T-helper 1 cell (primary cell): ENCODE measurements at regions not wholly inside any gene's neighbourhood (a gene's known extent, or its start where the extent isn't known, plus 50 kb on each side); places are given as distances from the start of the nearest gene placed in this dataset.

Source experiments
- DNase-seq, 5 donors: peaks; one replicate each; pipeline ENCODE4 v3.0.0-alpha.2; 2012 to 2020

DNA sequence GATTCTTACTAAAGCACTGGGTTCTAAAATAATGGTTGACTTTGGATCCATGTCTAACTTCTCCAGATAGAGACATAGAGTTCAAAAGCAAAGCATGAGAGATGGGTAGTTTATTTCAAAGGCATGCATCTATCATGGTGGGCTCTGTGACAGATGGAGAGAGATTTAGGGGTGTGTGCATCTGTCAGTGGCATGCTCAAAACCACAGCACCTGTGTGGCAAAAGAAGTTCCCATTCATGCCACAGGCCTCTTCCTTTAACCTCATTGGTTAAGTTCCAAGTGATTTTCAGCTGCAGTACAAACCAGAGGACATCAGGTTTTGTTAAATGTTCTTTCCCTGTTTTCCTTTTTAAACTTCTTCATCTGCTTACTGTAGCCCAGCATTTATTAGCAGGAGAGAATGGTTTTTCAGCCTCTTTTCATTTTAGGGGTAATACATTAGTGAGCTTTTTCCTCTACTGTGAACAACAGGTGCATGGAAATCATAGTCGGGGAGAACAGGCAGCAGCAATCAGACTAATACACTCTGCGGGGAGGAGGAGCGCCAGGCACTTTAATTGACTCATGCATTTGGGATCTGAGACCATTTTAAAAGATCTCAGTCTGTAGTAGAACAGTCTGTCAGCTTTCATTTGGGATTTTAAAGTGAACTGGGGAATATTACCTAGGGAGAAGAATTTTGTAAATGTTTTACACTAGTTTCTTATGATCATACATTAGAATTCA, 52.4 kb upstream of the UPP2 start:
- no peak for DNase-seq

DNA sequence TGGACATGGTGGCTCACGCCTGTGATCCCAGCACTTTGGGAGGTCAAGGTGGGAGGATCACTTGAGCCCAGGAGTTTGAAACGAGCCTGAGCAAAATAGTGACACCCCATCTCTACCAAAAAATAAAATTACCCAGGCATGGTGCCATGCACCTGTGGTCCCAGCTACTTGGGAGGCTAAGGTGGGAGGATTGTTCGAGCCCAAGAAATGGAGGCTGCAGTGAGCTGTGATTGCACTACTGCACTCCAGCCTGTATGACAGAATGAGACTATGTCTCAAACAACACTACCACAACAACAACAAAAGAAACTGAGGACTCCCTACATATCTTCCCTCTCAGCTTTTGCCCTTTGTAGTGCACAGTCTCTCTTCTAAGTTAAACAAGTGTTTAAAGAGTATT, 53.3 kb upstream of the UPP2 start:
- no peak for DNase-seq

GRCh38 chr2:158047156-158047611, 54.5 kb upstream of the UPP2 start:
- DNase-seq = no peak

DNA sequence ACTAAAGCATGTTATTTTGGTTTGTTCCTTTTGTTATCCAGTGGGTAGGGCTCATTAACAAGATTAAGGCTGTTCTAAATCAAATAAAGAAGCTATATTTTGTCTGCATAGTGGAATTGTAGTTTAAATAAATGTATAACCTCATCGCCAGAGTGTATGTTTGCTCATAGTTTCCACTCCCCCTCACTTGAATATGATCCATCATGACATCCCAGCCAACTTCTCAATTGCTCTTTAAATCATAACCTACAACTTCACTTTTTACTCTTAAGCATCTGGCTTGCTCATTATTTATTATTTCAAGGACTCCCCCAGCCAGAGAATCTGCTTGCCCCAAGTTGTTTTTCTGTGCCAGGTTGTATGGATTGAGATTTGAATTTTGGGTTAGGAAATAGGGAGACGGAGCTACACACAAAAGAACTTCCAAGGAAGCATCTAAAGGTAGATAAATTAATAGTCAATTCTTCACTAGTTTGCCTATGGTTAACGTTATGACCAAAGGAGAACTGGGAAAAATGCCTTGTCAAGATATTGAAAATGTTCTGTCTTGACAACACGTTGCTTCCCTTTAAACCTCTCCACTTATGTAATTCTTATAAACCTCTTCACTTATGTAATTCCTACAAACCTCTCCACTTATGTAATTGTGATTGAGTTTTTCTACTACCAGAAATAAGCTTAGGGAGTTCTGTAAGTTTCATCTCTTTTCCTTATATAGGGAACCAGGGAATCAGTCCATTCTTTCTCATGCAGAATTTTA, 55.4 kb upstream of the UPP2 start:
- no peak for DNase-seq

DNA sequence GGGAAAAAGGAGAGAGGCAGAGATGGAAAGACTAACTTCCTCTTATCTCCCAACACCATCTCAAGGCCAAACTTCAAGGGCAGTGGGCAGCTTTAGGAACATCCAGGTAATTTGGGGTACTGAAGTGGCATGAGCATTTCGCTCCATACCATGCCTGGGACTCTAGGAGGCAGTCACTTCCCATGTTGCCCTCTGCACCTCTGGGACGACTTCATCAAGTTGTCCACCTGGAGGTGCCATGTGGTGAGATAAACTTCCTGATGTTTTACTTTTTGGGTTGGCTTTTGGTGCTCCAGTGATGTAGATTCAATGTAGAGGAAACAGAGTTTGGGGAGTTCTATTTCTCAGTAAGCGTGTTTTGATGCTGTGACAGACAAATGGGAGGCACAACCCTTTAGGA, 56.3 kb upstream of the UPP2 start:
- no peak for DNase-seq

DNA sequence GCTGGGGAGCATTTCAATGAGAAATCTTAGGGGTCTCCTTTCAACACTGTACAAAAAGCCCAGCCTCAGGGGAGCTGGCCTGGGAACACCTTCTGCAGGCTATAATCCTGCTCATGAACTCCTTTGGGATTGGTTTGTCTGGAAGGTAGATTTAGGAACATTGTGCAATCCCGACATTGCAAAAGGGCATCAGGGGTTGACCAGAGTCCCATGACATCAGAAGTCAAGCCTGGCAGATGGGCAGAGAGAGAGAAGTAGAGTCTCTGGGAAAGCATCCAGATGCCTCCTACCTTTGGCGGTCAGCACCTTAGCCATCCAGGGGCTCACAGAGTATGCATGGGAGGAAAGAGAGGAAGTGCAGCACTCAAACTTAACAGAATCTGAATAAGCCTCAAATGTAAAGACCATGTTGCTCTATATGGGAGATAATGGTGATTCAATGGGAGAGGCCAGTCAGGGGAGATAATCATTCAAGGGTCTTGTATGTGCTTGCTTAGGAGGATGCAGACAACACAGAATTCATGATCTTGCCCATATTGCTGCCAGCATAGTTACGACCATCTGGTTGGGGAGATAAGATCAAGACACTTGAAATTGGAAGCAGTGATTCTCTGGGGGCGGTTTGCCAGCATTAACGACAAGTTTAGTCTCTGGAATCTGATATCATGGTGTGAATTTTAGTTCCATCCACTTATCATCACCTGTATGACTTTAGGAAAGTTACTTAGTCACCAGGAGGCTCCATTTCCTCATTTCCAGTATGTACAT, 58.3 kb upstream of the UPP2 start:
- DNase-seq = no peak

DNA sequence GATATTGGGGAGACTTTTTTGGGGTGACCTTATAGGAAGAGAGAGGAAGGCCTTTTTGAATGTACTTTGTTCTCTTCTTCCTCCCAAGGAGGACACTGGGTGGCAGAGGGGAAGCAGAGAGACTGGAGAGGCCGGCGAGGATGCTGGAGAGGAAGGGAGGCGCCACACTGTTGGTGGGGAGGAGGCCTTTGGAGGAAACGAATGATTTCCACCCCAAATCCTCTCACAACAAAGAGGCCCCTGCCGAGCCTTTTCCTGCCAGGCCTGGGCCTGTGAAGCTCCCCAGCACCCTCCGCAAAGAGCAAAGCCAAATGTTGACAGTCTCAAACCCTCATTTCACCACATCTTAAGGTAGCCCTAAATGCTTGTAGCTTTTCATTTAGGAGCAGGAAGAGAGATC, 59.0 kb upstream of the UPP2 start:
- DNase-seq = no peak

DNA sequence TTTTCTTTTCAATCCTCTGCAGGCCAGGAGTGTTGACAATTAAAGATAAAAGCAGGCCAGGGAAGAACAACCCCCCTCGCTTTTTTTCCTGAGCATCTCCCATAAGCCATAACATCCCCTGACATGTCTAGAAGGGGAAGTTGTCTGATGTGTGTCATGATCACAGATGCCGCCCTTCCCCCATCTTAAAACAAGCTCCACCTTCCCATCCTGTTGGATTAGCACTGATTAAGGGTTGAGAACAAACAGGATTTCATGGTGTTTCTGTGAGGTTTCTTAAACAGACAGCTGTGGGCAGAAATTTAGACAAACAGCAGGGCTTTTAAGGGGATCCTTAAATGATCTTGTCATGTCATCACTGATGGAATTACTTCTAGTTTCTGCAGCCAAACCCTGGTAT, 59.4 kb upstream of the UPP2 start:
- DNase-seq = no peak

DNA sequence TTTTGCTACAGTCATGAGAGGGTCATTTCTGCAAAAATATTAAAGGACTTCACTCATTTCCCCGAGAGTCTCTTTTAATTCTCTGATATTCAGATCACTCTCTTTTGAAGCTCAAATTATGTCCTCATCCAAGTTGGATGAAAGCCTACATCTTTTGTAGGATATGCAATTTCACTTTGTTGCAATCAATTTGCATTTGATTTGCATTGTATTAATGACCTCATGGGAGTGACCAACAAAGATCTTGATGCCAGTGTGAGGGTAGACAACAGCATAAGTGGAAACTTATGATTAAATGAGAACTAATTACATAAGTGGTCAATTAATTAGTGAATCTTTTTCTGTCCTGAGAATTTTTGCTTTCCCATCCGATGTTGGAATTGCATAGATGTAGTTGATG, 60.3 kb upstream of the UPP2 start:
- DNase-seq = no peak

DNA sequence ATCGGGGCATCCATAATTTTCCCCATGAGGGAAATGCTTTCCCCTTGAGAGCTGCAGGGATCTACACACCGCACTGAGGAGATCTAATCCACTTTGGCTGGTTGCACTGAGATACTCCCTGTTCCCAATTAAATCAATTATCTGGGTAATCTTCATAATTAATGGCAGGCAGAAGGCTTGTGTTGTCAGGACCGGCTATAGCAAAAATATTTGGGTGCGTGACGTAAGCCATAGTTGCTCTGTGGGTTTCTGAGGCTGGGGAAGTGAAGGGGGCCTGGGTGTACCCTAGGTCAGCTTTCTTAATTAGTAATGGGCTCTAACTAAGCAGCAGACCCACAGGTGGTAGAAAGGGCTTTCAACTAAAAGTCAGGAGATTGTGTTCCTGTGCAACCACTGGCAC, 62.8 kb upstream of the UPP2 start:
- no peak for DNase-seq

- DNase-seq = peak in 1 of 5 donors; percentile 20
Measured at GRCh38 chr2:158034198-158034866, 67.3 kb upstream of the UPP2 start.

- no peak for DNase-seq
Measured at GRCh38 chr2:158031371-158031770, 70.3 kb upstream of the UPP2 start.

- no peak for DNase-seq
Measured at GRCh38 chr2:158025255-158025996, 76.2 kb upstream of the UPP2 start.

DNA sequence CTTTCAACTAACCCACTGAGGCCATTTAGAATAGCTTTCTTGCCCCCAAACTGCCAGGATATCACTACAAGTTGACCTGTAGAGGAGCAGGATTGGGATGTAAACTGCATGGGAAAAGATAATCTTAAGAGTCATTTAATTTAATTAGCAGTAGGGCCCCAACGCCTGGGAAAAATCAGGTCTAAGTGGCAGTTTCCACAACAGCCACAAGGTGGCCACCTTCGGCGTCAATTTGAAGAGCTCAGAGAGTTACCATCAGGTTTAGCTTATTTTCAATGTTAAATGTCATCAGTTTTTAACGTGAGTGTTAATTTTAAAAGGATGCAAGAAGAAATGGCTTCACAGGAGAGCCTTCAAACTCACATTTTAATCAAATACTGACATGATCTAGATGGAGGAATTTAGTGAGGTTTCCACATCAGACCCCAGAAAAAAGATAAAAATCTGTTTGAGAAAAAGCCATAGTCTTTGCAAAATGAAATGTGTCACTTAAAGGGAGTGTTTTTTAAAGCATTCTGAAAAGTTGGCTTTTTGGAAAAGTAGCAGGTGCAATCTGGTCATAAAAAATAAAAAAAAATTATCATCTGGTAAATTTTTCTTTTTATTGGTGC, 77.3 kb upstream of the UPP2 start:
- DNase-seq = peak in 4 of 5 donors; percentile 14 to 40 (median 33)

- no peak for DNase-seq
Measured at GRCh38 chr2:158022888-158023287, 78.8 kb upstream of the UPP2 start.

- DNase-seq = no peak
Measured at GRCh38 chr2:158021226-158021625, 80.5 kb upstream of the UPP2 start.

DNA sequence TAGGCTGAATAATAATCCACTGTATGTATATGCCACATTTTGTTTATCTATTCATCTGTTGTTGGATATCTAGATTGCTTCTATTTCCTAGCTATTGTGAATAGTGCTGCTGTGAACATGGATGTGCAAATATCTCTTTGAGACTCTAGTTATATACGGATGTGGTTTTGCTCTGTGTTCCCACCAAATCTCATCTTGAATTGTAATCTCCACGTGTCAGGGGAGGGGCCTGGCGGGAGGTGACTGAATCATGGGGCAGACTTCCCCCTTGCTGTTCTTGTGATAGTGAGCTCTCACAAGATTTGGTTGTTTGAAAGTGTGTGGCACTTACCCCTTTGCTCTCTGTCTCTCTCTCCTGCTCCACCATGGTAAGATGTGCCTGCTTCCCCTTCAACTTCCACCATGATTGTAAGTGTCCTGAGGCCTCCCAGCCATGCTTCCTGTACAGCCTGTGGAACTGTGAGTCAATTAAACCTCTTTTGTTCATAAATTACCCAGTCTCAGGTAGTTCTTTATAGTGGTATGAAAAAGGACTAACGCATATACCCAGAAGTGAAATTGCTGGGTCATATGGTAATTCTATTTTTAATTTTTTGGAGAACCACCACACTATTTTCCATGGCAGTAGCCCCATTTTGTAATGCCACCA, 86.1 kb upstream of the UPP2 start:
- DNase-seq = peak in 1 of 5 donors; percentile 12

DNA sequence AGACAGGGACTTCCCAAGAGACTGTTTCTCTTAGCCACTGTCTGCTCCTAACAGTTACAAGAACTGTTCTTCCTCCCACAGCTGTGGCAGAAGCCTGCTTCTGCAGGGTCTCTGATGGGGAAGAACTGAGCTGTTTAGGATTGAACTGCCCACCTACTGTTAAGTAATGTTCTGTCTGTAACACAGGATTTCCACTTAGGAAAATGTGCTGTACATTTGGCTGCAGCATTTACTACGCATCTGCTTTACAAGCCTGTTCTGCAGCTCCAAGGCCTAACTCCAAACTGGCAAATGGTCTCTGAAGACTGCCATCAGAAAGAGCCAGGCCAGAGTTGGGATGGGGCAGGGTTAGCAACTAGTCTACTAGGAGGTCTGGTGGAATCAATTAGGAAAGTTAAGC, 87.8 kb upstream of the UPP2 start:
- DNase-seq = no peak

DNA sequence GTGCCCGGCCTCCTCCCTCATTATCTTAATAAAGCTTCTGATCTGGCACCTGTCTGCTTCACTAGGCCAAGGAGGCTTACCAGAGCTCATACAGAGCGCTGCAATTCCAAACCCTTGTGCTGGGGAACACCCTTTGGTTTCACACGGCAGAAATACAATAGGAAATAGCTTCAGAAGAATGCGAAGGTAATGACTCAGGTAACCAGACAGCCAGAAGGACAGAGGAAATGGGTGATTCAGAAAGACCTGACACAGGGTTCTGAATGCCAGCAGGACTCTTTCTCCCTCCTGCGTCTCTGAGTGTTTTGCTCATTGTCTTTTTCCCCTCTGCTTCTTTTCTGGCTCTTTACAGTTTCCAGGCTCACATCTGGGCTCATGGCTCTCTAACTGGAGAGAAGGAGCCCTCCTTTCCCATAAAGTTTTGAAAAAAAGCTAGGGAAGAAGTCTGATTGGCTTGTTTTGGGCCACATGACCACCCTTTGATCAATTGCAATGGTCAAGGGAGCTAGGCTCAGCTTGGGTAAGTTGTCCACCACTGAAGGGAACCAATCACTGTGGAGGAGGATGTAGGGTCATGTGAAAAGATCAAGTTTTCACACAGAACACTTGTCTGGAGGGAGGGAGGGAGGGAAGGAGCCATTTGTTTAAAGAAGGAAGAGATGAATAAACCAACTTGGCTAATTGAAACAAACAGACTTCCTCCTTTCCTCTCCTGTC, 90.5 kb upstream of the UPP2 start:
- DNase-seq = peak in 1 of 5 donors; percentile 18

GRCh38 chr2:158009399-158009798, 92.3 kb upstream of the UPP2 start:
- DNase-seq = no peak
